ENCODE measurements at regions not wholly inside any gene's neighbourhood (a gene's known extent, or its start where the extent isn't known, plus 50 kb on each side); places are given as distances from the start of the nearest gene placed in this dataset.

DNA sequence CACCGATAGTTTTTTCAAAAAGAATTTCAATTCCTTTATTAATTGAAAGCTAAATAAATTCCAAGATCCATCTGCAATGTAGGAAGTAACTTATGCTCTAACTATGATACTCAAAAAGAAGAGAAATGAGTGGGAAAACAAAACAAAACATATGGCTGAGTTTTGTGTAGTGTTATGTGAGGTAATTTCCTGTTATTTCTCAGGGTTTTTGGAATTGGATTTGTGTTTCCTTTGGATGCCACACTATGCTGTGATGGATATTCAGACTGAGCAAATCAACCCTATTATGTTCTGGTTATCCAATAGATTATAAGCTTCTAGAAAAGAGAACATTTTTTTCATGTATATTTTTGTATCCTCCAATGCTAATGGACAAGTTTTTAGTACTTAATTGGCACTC lies 73.4 kb upstream of the RAPGEF2 start:
- TF ChIP-seq, protein P1, sequence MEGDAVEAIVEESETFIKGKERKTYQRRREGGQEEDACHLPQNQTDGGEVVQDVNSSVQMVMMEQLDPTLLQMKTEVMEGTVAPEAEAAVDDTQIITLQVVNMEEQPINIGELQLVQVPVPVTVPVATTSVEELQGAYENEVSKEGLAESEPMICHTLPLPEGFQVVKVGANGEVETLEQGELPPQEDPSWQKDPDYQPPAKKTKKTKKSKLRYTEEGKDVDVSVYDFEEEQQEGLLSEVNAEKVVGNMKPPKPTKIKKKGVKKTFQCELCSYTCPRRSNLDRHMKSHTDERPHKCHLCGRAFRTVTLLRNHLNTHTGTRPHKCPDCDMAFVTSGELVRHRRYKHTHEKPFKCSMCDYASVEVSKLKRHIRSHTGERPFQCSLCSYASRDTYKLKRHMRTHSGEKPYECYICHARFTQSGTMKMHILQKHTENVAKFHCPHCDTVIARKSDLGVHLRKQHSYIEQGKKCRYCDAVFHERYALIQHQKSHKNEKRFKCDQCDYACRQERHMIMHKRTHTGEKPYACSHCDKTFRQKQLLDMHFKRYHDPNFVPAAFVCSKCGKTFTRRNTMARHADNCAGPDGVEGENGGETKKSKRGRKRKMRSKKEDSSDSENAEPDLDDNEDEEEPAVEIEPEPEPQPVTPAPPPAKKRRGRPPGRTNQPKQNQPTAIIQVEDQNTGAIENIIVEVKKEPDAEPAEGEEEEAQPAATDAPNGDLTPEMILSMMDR (IDR thresholded peaks at IDR 0.05): no peak
- no peak for TF ChIP-seq POLR2AphosphoS5 (IDR thresholded peaks at IDR 0.05)
- no peak for TF ChIP-seq EP300 (IDR thresholded peaks at IDR 0.05)

Data from gastroesophageal sphincter (tissue), 3 donors.